A673 (cell line): ENCODE measurements at regions not wholly inside any gene's neighbourhood (a gene's known extent, or its start where the extent isn't known, plus 50 kb on each side); places are given as distances from the start of the nearest gene placed in this dataset.
"Not testable (repeated sequence)": the region's sequence is repeated elsewhere in the genome, so short reads cannot be mapped to it uniquely, and the experiment has no call there.

Experiments used
- BruUV-seq: library from RNA; stranded (reverse); fragments of 400-500 nt; replicated peaks from 2 replicates; lab custom pipeline; 2021; lab: Mats Ljungman, UMichigan
- CTCF ChIA-PET: fragments of 300-600 bp; sonication (Branson Sonifier 250); formaldehyde crosslinking; loops from one replicate; lab custom pipeline; 2022; ENCODE audit warnings: antibody characterized with exemption; lab: Charles Lee
- POLR2A ChIA-PET: fragments of 300-600 bp; sonication (Branson Sonifier 250); formaldehyde crosslinking; loops from one replicate; lab custom pipeline; 2022; ENCODE audit warnings: antibody characterized with exemption; ENCODE audit not compliant: low non-redundant PET; lab: Charles Lee
- DNase-seq: peaks from one replicate; pipeline ENCODE4 v3.0.0-alpha.2; 2015; ENCODE audit warnings: low spot score
- H3K27ac ChIP-seq: fragments of 200-600 bp; sonication (generic); 2 replicates; pipeline ENCODE4 v1.5.1; 2016; ENCODE audit warnings: mixed run types, low read depth, mild to moderate bottlenecking, mixed read lengths, antibody characterized with exemption, low read length; ENCODE audit not compliant: poor library complexity, severe bottlenecking
- H3K27me3 ChIP-seq: fragments of 200-600 bp; sonication (generic); replicated peaks from 2 replicates; pipeline ENCODE4 v1.6.1; 2017; ENCODE audit warnings: mixed run types, low read depth, mild to moderate bottlenecking, mixed read lengths, antibody characterized with exemption, low read length; ENCODE audit not compliant: insufficient read depth, poor library complexity
- H3K36me3 ChIP-seq: fragments of 200-600 bp; sonication (generic); 2 replicates; pipeline ENCODE4 v1.6.1; 2016; ENCODE audit warnings: mixed run types, mild to moderate bottlenecking, mixed read lengths, antibody characterized with exemption, low read length; ENCODE audit not compliant: insufficient read depth, poor library complexity, severe bottlenecking
- H3K4me1 ChIP-seq: fragments of 200-600 bp; sonication (generic); 2 replicates; pipeline ENCODE4 v1.6.1; 2017; ENCODE audit warnings: mixed run types, mild to moderate bottlenecking, mixed read lengths, antibody characterized with exemption, low read length; ENCODE audit not compliant: insufficient read depth, poor library complexity, severe bottlenecking
- H3K4me3 ChIP-seq: fragments of 200-600 bp; sonication (generic); 2 replicates; pipeline ENCODE4 v1.5.1; 2016; ENCODE audit warnings: low read depth, mixed run types, mild to moderate bottlenecking, mixed read lengths, low read length; ENCODE audit not compliant: poor library complexity, severe bottlenecking
- H3K9me3 ChIP-seq: fragments of 200-600 bp; sonication (generic); 2 replicates; pipeline ENCODE4 v1.6.1; 2016; ENCODE audit warnings: mixed run types, low read depth, mild to moderate bottlenecking, mixed read lengths, antibody characterized with exemption, low read length; ENCODE audit not compliant: poor library complexity, severe bottlenecking
- CTCF ChIP-seq: fragments of 300-800, 200-600 bp; sonication (generic); conservative IDR thresholded peaks from 2 replicates; pipeline ENCODE4 v1.5.1; 2017; ENCODE audit warnings: low read depth, mild to moderate bottlenecking, antibody characterized with exemption, low read length, moderate library complexity, mixed read lengths
- EZH2 ChIP-seq: fragments of 200-600 bp; sonication (generic); IDR thresholded peaks from 2 replicates; pipeline ENCODE4 v1.6.1; 2017; ENCODE audit warnings: borderline replicate concordance, low read depth, mild to moderate bottlenecking, mixed read lengths, antibody characterized with exemption, low read length; ENCODE audit not compliant: poor library complexity, severe bottlenecking
- intact Hi-C: fragments of 100-400 bp; cut with micrococcal nuclease; formaldehyde crosslinking; loops from one replicate; pipeline ENCODE4 v1.10.0; 2022; ENCODE audit not compliant: unreplicated experiment

- Histone ChIP-seq H3K27me3 (no peaks in the 10 kb centered on the region), H3K27ac (no peak overlapping the region), H3K4me3 (no peak overlapping the region), H3K4me1 (no peaks in the 10 kb centered on the region), H3K36me3 (no peaks in the 10 kb centered on the region), H3K9me3 (peaks cover 54% of the 10 kb centered on the region)
- intact Hi-C loops: no loop called here
- ChIA-PET POLR2A (no interaction called here), CTCF (interaction anchor here (0.7 kb wide), 1 partner anchor 1482 kb away, joined by 5 read pairs; no protein-coding TSS in a partner anchor)
- no peak for DNase-seq
- no TSS peak for BruUV-seq
- TF ChIP-seq EZH2: no peak
Observed at GRCh38 chr11:41799754-41800153, 340.3 kb upstream of the LRRC4C start.

GRCh38 chr11:41803895-41804294 is 344.4 kb upstream of the LRRC4C start:
- BruUV-seq: no TSS peak
- H3K4me1 ChIP-seq: no peaks in the 10 kb centered on the region
- TF ChIP-seq EZH2 (no peak), CTCF (no peak)
- H3K27me3 ChIP-seq: no peaks in the 10 kb centered on the region
- intact Hi-C loops: no loop called here
- H3K9me3 ChIP-seq: peaks cover 43% of the 10 kb centered on the region
- H3K36me3 ChIP-seq: no peaks in the 10 kb centered on the region
- CTCF ChIA-PET: no interaction called here
- no peak overlapping the region for H3K4me3 ChIP-seq
- H3K27ac ChIP-seq: no peak overlapping the region
- no peak for DNase-seq
- POLR2A ChIA-PET: no interaction called here

GRCh38 chr11:41816396-41816795 is 356.9 kb upstream of the LRRC4C start:
- no peak overlapping the region for H3K27ac ChIP-seq
- CTCF ChIA-PET: no interaction called here

GRCh38 chr11:41824287-41824686 is 364.8 kb upstream of the LRRC4C start:
- H3K4me1 ChIP-seq, H3K4me3 ChIP-seq, intact Hi-C loops, CTCF ChIA-PET, POLR2A ChIA-PET, BruUV-seq, DNase-seq, H3K27me3 ChIP-seq, H3K36me3 ChIP-seq, H3K27ac ChIP-seq: not testable (repeated sequence)
- H3K9me3 ChIP-seq: peaks cover 61% of the 10 kb centered on the region

More at GRCh38 chr11:41816396-41816795, 356.9 kb upstream of the LRRC4C start:
- H3K4me1 ChIP-seq: no peaks in the 10 kb centered on the region
- POLR2A ChIA-PET: no interaction called here
- intact Hi-C loops: no loop called here
- peaks cover 67% of the 10 kb centered on the region for H3K9me3 ChIP-seq
- no peak for TF ChIP-seq CTCF
- no peak for TF ChIP-seq EZH2
- BruUV-seq: no TSS peak
- no peaks in the 10 kb centered on the region for H3K36me3 ChIP-seq
- no peaks in the 10 kb centered on the region for H3K27me3 ChIP-seq
- no peak for DNase-seq
- H3K4me3 ChIP-seq: no peak overlapping the region
